Skeletal muscle tissue (tissue), 4 donors: ENCODE measurements at regions not wholly inside any gene's neighbourhood (a gene's known extent, or its start where the extent isn't known, plus 50 kb on each side); places are given as distances from the start of the nearest gene placed in this dataset. TPM values are rescaled to one million over a fixed set of nuclear protein-coding genes. Genes with fewer than 3 reads are reported as not detected.

ENCODE experiments used
- H3K27ac ChIP-seq: one replicate; pipeline ENCODE4 v1.7.0; 2013; ENCODE audit warnings: mild to moderate bottlenecking, low read depth, low read length, inconsistent platforms
- H3K27me3 ChIP-seq, 3 donors: one replicate each; pipeline ENCODE4 v1.7.0; 2013; ENCODE audit warnings: low read length in 3 of 3; ENCODE audit not compliant: control insufficient read depth in 3 of 3, insufficient read depth in 3 of 3
- H3K36me3 ChIP-seq, 3 donors: one replicate each; pipeline ENCODE4 v1.7.0; 2013; ENCODE audit warnings: low read length in 3 of 3; ENCODE audit not compliant: control insufficient read depth in 3 of 3, insufficient read depth in 3 of 3
- H3K4me1 ChIP-seq, 3 donors: one replicate each; pipeline ENCODE4 v1.7.0; 2013; ENCODE audit warnings: low read length in 3 of 3, mild to moderate bottlenecking in 3 of 3; ENCODE audit not compliant: control insufficient read depth in 3 of 3, insufficient read depth in 3 of 3
- H3K4me3 ChIP-seq, 3 donors: one replicate each; pipeline ENCODE4 v1.7.0; 2013; ENCODE audit warnings: low read length in 3 of 3
- H3K9ac ChIP-seq, 3 donors: one replicate each; pipeline ENCODE4 v1.7.0; 2013; ENCODE audit warnings: low read length in 3 of 3, mild to moderate bottlenecking in 3 of 3, moderate library complexity in 2 of 3, low read depth in 1 of 3
- H3K9me3 ChIP-seq, 3 donors: one replicate each; pipeline ENCODE4 v1.7.0; 2013; ENCODE audit warnings: low read length in 3 of 3; ENCODE audit not compliant: control insufficient read depth in 3 of 3
- small RNA-seq: library from RNA; depleted of rRNA; stranded (forward); fragments of <200 nt; gene quantifications from one replicate; pipeline ENCODE3, GENCODE V24; 2014
- donor health status: Osteomylitis.

GRCh38 chr2:186910996-186911395, 62.0 kb upstream of the ZSWIM2 start:
- Histone ChIP-seq H3K4me1 (no peaks in the 10 kb centered on the region), H3K27me3 (no peaks in the 10 kb centered on the region), H3K36me3 (no peaks in the 10 kb centered on the region), H3K27ac (no peak overlapping the region), H3K9ac (no peak overlapping the region), H3K4me3 (no peak overlapping the region), H3K9me3 (no peaks in the 10 kb centered on the region)

GRCh38 chr2:186909095-186909494, 60.1 kb upstream of the ZSWIM2 start:
- H3K27ac ChIP-seq = no peak overlapping the region
- no peak overlapping the region for H3K9ac ChIP-seq
- no peaks in the 10 kb centered on the region for H3K4me1 ChIP-seq
- no peaks in the 10 kb centered on the region for H3K9me3 ChIP-seq
- no peaks in the 10 kb centered on the region for H3K27me3 ChIP-seq
- H3K4me3 ChIP-seq = no peak overlapping the region
- H3K36me3 ChIP-seq = no peaks in the 10 kb centered on the region

- Histone ChIP-seq H3K4me3 (no peak overlapping the region), H3K4me1 (no peaks in the 10 kb centered on the region), H3K9ac (no peak overlapping the region), H3K27me3 (no peaks in the 10 kb centered on the region), H3K36me3 (no peaks in the 10 kb centered on the region), H3K27ac (no peak overlapping the region), H3K9me3 (no peaks in the 10 kb centered on the region)
Measured at GRCh38 chr2:186907897-186908296, 58.9 kb upstream of the ZSWIM2 start.

- Histone ChIP-seq H3K4me1 (no peaks in the 10 kb centered on the region), H3K4me3 (no peak overlapping the region), H3K27ac (no peak overlapping the region), H3K9me3 (no peaks in the 10 kb centered on the region), H3K36me3 (no peaks in the 10 kb centered on the region), H3K9ac (no peak overlapping the region), H3K27me3 (no peaks in the 10 kb centered on the region)
Measured at GRCh38 chr2:186903216-186903615, 54.2 kb upstream of the ZSWIM2 start.

Small RNAs in the stretch of these regions (small RNA-seq; reads per million reads assigned to genes)
- gene RN7SKP42 = not detected
- gene RNU6-989P = not detected
